Sigmoid colon (tissue), 6 donors: ENCODE measurements at regions not wholly inside any gene's neighbourhood (a gene's known extent, or its start where the extent isn't known, plus 50 kb on each side); places are given as distances from the start of the nearest gene placed in this dataset.
A peak's percentile ranks its signal among the peaks of the same experiment; 100 is the strongest.
"Not testable (repeated sequence)": the region's sequence is repeated elsewhere in the genome, so short reads cannot be mapped to it uniquely, and the experiment has no call there.

Experiments used
- DNase-seq: peaks from one replicate; pipeline ENCODE4 v3.0.0-alpha.2; 2019
- H3K27ac ChIP-seq, 4 donors: fragments of 200-600 bp; sonication (generic); one replicate each; pipeline ENCODE4 v1.5.1; 2016 to 2019; ENCODE audit warnings: mild to moderate bottlenecking in 1 of 4
- H3K27me3 ChIP-seq, 3 donors: fragments of 200-600 bp; sonication (generic); one replicate each; pipeline ENCODE4 v1.5.1; 2019; ENCODE audit warnings: mild to moderate bottlenecking in 1 of 3
- H3K36me3 ChIP-seq, 4 donors: fragments of 200-600 bp; sonication (generic); one replicate each; pipeline ENCODE4 v1.5.1; 2016 to 2019
- H3K4me1 ChIP-seq, 4 donors: fragments of 200-600 bp; sonication (generic); one replicate each; pipeline ENCODE4 v1.5.1; 2017 to 2019
- H3K4me3 ChIP-seq, 4 donors: fragments of 200-600 bp; sonication (generic); one replicate each; pipeline ENCODE4 v1.5.1; 2017 to 2019; ENCODE audit warnings: mild to moderate bottlenecking in 2 of 4, moderate library complexity in 1 of 4
- H3K9me3 ChIP-seq, 4 donors: fragments of 200-600 bp in 3 of 4; sonication (generic) in 3 of 4; one replicate each; pipeline versions ENCODE4 v1.5.1 to v1.6.1; 2013 to 2019
- EP300 ChIP-seq, 4 donors: sonication (generic); formaldehyde crosslinking; IDR thresholded peaks; one replicate each; pipeline ENCODE4 v1.6.1; 2017; ENCODE audit warnings: antibody characterized with exemption in 4 of 4
- POLR2A ChIP-seq, 2 donors: fragments of 450-650 bp; IDR thresholded peaks; one replicate each; pipeline ENCODE4 v1.6.1; 2016; ENCODE audit warnings: antibody characterized with exemption in 2 of 2, mild to moderate bottlenecking in 2 of 2, moderate library complexity in 2 of 2
- POLR2AphosphoS5 ChIP-seq, 4 donors: sonication (generic); formaldehyde crosslinking; IDR thresholded peaks; one replicate each; pipeline ENCODE4 v1.6.1; 2017; ENCODE audit warnings: antibody characterized with exemption in 4 of 4
- WGBS, 2 donors: extraction: QIAGEN DNeasy Blood & Tissue Kit; methylation state at CpG; one replicate each; pipeline ENCODE4 v1.1.7; 2013; 5-methylcytosine and 5-hydroxymethylcytosine counted together
- intact Hi-C: fragments of 100-400 bp; cut with DNase I; formaldehyde crosslinking; loops from one replicate; pipeline ENCODE4 v1.15.1; 2023
- TF ChIP-seq, protein P1 (sequence below), 4 experiments: fragments of 450-650 bp in 3 of 4; fragments of 200-600 bp in 1 of 4; IDR thresholded peaks; one replicate each; pipeline ENCODE4 v1.5.1; 2016 to 2019; ENCODE audit warnings: antibody characterized with exemption in 4 of 4, mild to moderate bottlenecking in 3 of 4, moderate library complexity in 2 of 4
- donor health status: healthy with polysubstance abuse.
- donor health status: healthy.

DNA sequence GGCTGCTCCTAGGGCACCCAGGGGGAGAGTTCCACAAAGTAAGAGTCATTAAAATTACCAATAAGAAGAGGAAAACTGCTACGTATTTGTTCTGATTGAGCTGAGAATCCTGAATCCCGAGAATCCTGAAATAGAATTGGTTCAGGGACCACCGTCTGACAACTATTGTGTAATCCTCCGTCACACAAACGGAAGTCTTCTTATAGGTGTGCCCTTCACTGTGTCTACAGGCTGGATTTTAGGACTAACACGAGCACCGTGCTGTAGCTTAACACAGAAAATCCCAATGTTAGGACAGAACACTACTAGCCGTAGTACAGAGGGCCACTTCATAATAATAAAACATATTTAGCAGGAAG is 50.6 kb upstream of the RNF182 start:
- intact Hi-C loops: loop anchor here (5.0 kb wide), 1 partner anchor 62 kb away; the partner anchor contains the start of gene MCUR1
- H3K4me3 ChIP-seq: peak overlapping the region in 3 of 4 donors; percentile 41 to 52 (median 47)
- peaks cover 0 to 12% (median 10%) of the 10 kb centered on the region in 4 donors for H3K4me1 ChIP-seq
- WGBS, 2 donors: 61 to 74% methylated on average over 8 of the region's 8 CpGs
- no peaks in the 10 kb centered on the region for H3K36me3 ChIP-seq
- TF ChIP-seq POLR2A (IDR thresholded peaks at IDR 0.05): no peak
- TF ChIP-seq POLR2AphosphoS5 (IDR thresholded peaks at IDR 0.05): no peak
- TF ChIP-seq, protein P1, sequence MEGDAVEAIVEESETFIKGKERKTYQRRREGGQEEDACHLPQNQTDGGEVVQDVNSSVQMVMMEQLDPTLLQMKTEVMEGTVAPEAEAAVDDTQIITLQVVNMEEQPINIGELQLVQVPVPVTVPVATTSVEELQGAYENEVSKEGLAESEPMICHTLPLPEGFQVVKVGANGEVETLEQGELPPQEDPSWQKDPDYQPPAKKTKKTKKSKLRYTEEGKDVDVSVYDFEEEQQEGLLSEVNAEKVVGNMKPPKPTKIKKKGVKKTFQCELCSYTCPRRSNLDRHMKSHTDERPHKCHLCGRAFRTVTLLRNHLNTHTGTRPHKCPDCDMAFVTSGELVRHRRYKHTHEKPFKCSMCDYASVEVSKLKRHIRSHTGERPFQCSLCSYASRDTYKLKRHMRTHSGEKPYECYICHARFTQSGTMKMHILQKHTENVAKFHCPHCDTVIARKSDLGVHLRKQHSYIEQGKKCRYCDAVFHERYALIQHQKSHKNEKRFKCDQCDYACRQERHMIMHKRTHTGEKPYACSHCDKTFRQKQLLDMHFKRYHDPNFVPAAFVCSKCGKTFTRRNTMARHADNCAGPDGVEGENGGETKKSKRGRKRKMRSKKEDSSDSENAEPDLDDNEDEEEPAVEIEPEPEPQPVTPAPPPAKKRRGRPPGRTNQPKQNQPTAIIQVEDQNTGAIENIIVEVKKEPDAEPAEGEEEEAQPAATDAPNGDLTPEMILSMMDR (IDR thresholded peaks at IDR 0.05): no peak
- no peak for TF ChIP-seq EP300 (IDR thresholded peaks at IDR 0.05)
- peaks cover 0 to 6% (median 0%) of the 10 kb centered on the region in 4 donors for H3K9me3 ChIP-seq
- H3K27ac ChIP-seq: no peak overlapping the region
- no peaks in the 10 kb centered on the region for H3K27me3 ChIP-seq
- no peak for DNase-seq

DNA sequence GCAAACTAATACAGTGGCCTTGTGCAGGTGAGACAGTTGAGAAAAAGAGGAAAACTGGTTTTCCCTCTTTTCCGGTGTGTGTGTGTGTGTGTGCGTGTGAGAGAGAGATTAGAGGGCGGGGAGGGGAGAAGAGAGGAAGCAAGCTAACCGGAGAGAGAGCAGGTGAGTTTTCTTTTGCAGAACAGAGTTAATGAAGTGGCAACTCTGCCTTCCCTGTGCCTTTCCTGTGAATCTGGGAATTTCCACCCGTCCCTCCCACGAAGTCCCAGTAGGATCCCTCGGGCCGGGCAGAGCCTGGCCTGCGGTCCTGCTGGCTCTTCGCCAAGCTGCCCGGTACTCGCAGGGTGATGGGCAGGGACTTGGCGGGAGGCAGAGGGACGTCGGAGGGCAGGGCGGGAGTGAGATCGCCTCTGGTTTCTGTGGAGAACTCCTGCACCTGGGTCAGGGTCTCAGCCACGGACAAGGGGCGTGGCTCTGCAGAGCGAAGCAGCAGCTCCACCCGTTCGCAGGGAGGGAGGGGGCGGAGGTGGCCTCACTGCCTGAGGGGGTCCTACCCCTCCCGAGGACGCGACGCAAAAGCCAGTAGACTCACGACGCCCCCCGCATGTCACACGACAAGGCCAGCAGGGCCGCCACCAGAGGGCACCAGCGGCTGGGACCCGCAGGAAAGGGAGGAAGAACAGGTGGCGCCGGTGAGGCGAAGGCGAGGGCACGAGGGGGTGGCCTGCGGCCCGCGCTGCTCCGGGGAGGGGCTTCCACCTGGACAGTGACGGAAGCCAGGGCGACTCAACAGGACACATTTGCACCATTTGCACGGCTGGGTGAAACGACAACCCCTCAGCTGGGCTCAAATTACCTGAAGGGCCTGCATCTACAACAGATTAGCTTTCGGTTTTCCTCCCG is 51.2 kb upstream of the RNF182 start:
- WGBS, 2 donors: 3 to 8% methylated on average over 49 of the region's 49 CpGs
- Histone ChIP-seq H3K9me3 (peaks cover 0 to 6% (median 0%) of the 10 kb centered on the region in 4 donors), H3K27me3 (no peaks in the 10 kb centered on the region), H3K27ac (no peak overlapping the region), H3K4me3 (peak overlapping the region; percentile 16 to 52 (median 44)), H3K4me1 (peaks cover 0 to 12% (median 10%) of the 10 kb centered on the region in 4 donors), H3K36me3 (no peaks in the 10 kb centered on the region)
- TF ChIP-seq EP300 (IDR thresholded peaks at IDR 0.05) (no peak), POLR2A (IDR thresholded peaks at IDR 0.05) (no peak)
- TF ChIP-seq, protein P1 (IDR thresholded peaks at IDR 0.05): peak in 3 of 4 experiments; percentile 39 to 56 (median 45)
- DNase-seq: peak; percentile 72
- intact Hi-C loops: loop anchor here (5.0 kb wide), 1 partner anchor 61 kb away; the partner anchor contains the start of gene MCUR1

DNA sequence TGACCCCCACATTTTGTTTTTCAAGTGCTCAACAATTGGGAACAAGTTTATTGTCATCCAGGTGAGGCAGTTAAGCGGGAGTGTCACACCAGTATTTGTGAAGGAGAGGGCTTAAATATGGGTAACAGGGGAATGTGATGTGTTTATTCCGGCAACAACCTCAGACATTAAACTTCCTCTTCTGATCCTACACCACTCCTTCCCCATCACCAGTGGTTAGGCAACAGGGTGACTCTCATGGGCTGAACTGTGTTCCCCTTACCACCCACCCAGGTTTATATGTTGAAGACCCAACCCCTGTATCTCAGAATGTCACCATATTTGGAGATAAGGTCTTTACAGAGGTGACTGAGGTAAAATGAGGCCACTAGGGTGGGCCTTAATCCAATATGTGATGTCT is 52.1 kb upstream of the RNF182 start:
- H3K4me3 ChIP-seq: no peak overlapping the region
- H3K27me3 ChIP-seq: no peaks in the 10 kb centered on the region
- 24 to 65% methylated on average over 2 of the region's 2 CpGs for WGBS, 2 donors
- intact Hi-C loops: loop anchor here (5.0 kb wide), 1 partner anchor 60 kb away; the partner anchor contains the start of gene MCUR1
- H3K9me3 ChIP-seq: no peaks in the 10 kb centered on the region
- no peak for DNase-seq
- TF ChIP-seq EP300 (IDR thresholded peaks at IDR 0.05) (no peak), POLR2A (IDR thresholded peaks at IDR 0.05) (no peak), POLR2AphosphoS5 (IDR thresholded peaks at IDR 0.05) (no peak)
- TF ChIP-seq, protein P1 (IDR thresholded peaks at IDR 0.05): no peak
- H3K36me3 ChIP-seq: no peaks in the 10 kb centered on the region
- peaks cover 0 to 12% (median 10%) of the 10 kb centered on the region in 4 donors for H3K4me1 ChIP-seq
- H3K27ac ChIP-seq: no peak overlapping the region

DNA sequence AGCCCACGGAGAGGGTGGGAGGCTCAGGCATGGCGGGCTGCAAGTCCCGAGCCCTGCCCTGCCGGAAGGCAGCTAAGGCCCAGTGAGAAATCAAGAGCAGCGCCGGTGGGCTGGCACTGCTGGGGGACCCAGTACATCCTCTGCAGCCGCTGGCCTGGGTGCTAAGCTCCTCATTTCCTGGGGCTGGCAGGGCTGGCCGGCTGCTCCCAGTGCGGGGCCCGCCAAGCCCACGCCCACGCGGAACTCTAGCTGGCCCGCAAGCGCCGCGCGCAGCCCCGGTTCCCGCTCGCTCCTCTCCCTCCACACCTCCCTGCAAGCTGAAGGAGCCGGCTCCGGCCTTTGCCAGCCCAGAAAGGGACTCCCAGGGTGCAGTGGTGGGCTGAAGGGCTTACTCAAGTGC is 52.7 kb upstream of the RNF182 start:
- DNase-seq, H3K9me3 ChIP-seq, H3K4me3 ChIP-seq, H3K27ac ChIP-seq, H3K36me3 ChIP-seq, H3K27me3 ChIP-seq: not testable (repeated sequence)
- intact Hi-C loops: loop anchor here (5.0 kb wide), 1 partner anchor 60 kb away; the partner anchor contains the start of gene MCUR1
- peaks cover 0 to 12% (median 10%) of the 10 kb centered on the region in 4 donors for H3K4me1 ChIP-seq
- 94 to 97% methylated on average over 23 of the region's 23 CpGs for WGBS, 2 donors

DNA sequence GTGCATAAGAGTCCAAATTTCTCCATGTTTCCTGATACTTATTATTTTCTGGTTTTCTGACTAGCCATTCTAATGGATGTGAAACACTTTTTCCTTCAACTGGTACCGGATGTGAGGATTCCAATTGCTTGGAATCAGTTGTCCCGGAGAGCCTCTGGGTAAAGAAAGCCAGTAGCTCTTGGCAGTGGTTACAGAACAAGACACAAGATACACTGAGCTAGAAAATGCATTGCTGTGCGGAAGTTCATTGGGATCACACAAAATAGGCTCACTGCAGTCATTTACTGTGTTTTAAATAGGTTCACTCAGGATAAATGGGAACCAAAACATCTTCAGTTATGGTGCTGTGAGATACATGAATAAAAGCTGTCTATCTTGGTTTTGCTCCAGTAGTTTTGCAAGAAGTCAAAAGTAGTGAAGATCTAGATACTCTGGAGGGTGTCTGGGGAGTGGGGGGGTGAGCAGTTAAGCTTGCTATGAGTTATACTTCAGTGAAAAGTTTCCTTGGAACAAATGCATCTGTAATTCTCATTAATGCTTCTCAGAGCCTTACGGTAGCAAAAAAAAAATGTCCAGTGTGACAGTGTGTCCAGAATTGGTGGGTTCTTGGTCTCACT is 54.4 kb upstream of the RNF182 start:
- TF ChIP-seq POLR2A (IDR thresholded peaks at IDR 0.05) (no peak), POLR2AphosphoS5 (IDR thresholded peaks at IDR 0.05) (no peak), EP300 (IDR thresholded peaks at IDR 0.05) (no peak)
- TF ChIP-seq, protein P1 (IDR thresholded peaks at IDR 0.05): no peak

More for the DNA sequence above, 54.4 kb upstream of the RNF182 start:
- Histone ChIP-seq H3K4me3 (no peak overlapping the region), H3K27ac (no peak overlapping the region), H3K27me3 (no peaks in the 10 kb centered on the region), H3K9me3 (no peaks in the 10 kb centered on the region), H3K36me3 (no peaks in the 10 kb centered on the region), H3K4me1 (peaks cover 0 to 12% (median 10%) of the 10 kb centered on the region in 4 donors)
- no peak for DNase-seq
- intact Hi-C loops: loop anchor here (5.0 kb wide), 1 partner anchor 58 kb away; the partner anchor contains the start of gene MCUR1
- 90 to 92% methylated on average over 4 of the region's 4 CpGs for WGBS, 2 donors
